Stimulated activated CD4-positive, alpha-beta T cell treated with anti-CD3 and anti-CD28 coated beads, Interleukin-4, amount 100 ng/mL, for 24 hours (primary cell): ENCODE measurements at regions not wholly inside any gene's neighbourhood (a gene's known extent, or its start where the extent isn't known, plus 50 kb on each side); places are given as distances from the start of the nearest gene placed in this dataset.
"Not testable (repeated sequence)": the region's sequence is repeated elsewhere in the genome, so short reads cannot be mapped to it uniquely, and the experiment has no call there.

Experiments used
- DNase-seq: peaks from one replicate; pipeline ENCODE4 v3.0.0-alpha.2; 2020

- DNase-seq, result not testable (repeated sequence)
These were observed 249.3 kb upstream of the GOT2 start for GRCh38 chr16:58983181-58983965.

- DNase-seq, result no peak
These were observed 236.7 kb upstream of the GOT2 start for GRCh38 chr16:58970775-58971174.

- DNase-seq, result no peak
These were observed 229.4 kb upstream of the GOT2 start for GRCh38 chr16:58963479-58963878.

GRCh38 chr16:58962811-58963210 lies 228.7 kb upstream of the GOT2 start:
- DNase-seq, result no peak

- DNase-seq, result no peak
These were observed 226.4 kb upstream of the GOT2 start for GRCh38 chr16:58960484-58960883.

GRCh38 chr16:58960034-58960433 lies 225.9 kb upstream of the GOT2 start:
- no peak for DNase-seq

- DNase-seq, result no peak
These were observed 224.6 kb upstream of the GOT2 start for GRCh38 chr16:58958749-58959148.

- no peak for DNase-seq
These were observed 214.1 kb upstream of the GOT2 start for GRCh38 chr16:58948244-58948643.

GRCh38 chr16:58940609-58941008 lies 206.5 kb upstream of the GOT2 start:
- DNase-seq, result no peak

GRCh38 chr16:58938811-58939210 lies 204.7 kb upstream of the GOT2 start:
- no peak for DNase-seq

- DNase-seq, result no peak
These were observed 203.5 kb upstream of the GOT2 start for GRCh38 chr16:58937661-58938060.

- no peak for DNase-seq
These were observed 199.1 kb upstream of the GOT2 start for GRCh38 chr16:58933186-58933585.

GRCh38 chr16:58931436-58931835 lies 197.3 kb upstream of the GOT2 start:
- DNase-seq, result no peak

GRCh38 chr16:58923094-58923493 lies 189.0 kb upstream of the GOT2 start:
- no peak for DNase-seq

GRCh38 chr16:58913456-58913855 lies 179.3 kb upstream of the GOT2 start:
- DNase-seq, result no peak

- DNase-seq, result no peak
These were observed 178.5 kb upstream of the GOT2 start for GRCh38 chr16:58912571-58912970.

GRCh38 chr16:58906981-58907715 lies 173.0 kb upstream of the GOT2 start:
- no peak for DNase-seq

GRCh38 chr16:58904291-58904690 lies 170.2 kb upstream of the GOT2 start:
- no peak for DNase-seq

GRCh38 chr16:58889516-58889915 lies 155.4 kb upstream of the GOT2 start:
- no peak for DNase-seq

GRCh38 chr16:58885528-58886170 lies 151.5 kb upstream of the GOT2 start:
- DNase-seq, result no peak

- DNase-seq, result no peak
These were observed 150.0 kb upstream of the GOT2 start for GRCh38 chr16:58884141-58884540.

- no peak for DNase-seq
These were observed 149.0 kb upstream of the GOT2 start for GRCh38 chr16:58883131-58883530.

- no peak for DNase-seq
These were observed 148.2 kb upstream of the GOT2 start for GRCh38 chr16:58882292-58882691.

GRCh38 chr16:58878641-58879040 lies 144.5 kb upstream of the GOT2 start:
- not testable (repeated sequence) for DNase-seq
